HG02973 (cell line): ENCODE measurements at regions not wholly inside any gene's neighbourhood (a gene's known extent, or its start where the extent isn't known, plus 50 kb on each side); places are given as distances from the start of the nearest gene placed in this dataset.

Experiments
- ATAC-seq: cut with Tn5 transposase; IDR thresholded peaks from one replicate; pipeline ENCODE4 v1.9.1; 2021; ENCODE audit warnings: moderate library complexity; ENCODE audit not compliant: unreplicated experiment

GRCh38 chr4:89604951-89605350 is 232.0 kb downstream of the SNCA start:
- ATAC-seq = no peak

GRCh38 chr4:89599026-89599425 is 237.9 kb downstream of the SNCA start:
- no peak for ATAC-seq

GRCh38 chr4:89598602-89599001 is 238.4 kb downstream of the SNCA start:
- ATAC-seq = no peak

GRCh38 chr4:89595125-89595789 is 241.7 kb downstream of the SNCA start:
- ATAC-seq = no peak

- no peak for ATAC-seq
Observed at GRCh38 chr4:89590128-89590527, 246.8 kb downstream of the SNCA start.

GRCh38 chr4:89588421-89588820 is 248.5 kb downstream of the SNCA start:
- no peak for ATAC-seq

- ATAC-seq = no peak
Observed at GRCh38 chr4:89587364-89587763, 249.6 kb downstream of the SNCA start.

GRCh38 chr4:89586864-89587263 is 250.1 kb downstream of the SNCA start:
- ATAC-seq = no peak

GRCh38 chr4:89586318-89586717 is 250.6 kb downstream of the SNCA start:
- ATAC-seq = no peak

GRCh38 chr4:89582756-89583505 is 254.0 kb downstream of the SNCA start:
- ATAC-seq = no peak

- no peak for ATAC-seq
Observed at GRCh38 chr4:89579771-89580170, 257.2 kb downstream of the SNCA start.

GRCh38 chr4:89576246-89576645 is 260.7 kb downstream of the SNCA start:
- ATAC-seq = no peak

GRCh38 chr4:89575840-89576239 is 261.1 kb downstream of the SNCA start:
- no peak for ATAC-seq

GRCh38 chr4:89574176-89574575 is 262.8 kb downstream of the SNCA start:
- ATAC-seq = no peak

- no peak for ATAC-seq
Observed at GRCh38 chr4:89573656-89574055, 263.3 kb downstream of the SNCA start.

GRCh38 chr4:89572224-89572858 is 264.6 kb downstream of the SNCA start:
- no peak for ATAC-seq

GRCh38 chr4:89570931-89571330 is 263.3 kb upstream of the GPRIN3 start:
- no peak for ATAC-seq

- no peak for ATAC-seq
Observed at GRCh38 chr4:89567936-89568335, 260.3 kb upstream of the GPRIN3 start.

GRCh38 chr4:89563431-89563830 is 255.8 kb upstream of the GPRIN3 start:
- ATAC-seq = peak; percentile 86

- no peak for ATAC-seq
Observed at GRCh38 chr4:89562746-89563145, 255.1 kb upstream of the GPRIN3 start.

- ATAC-seq = no peak
Observed at GRCh38 chr4:89561048-89561447, 253.4 kb upstream of the GPRIN3 start.

- no peak for ATAC-seq
Observed at GRCh38 chr4:89558147-89558546, 250.5 kb upstream of the GPRIN3 start.
